SK-N-SH (cell line): ENCODE measurements at regions not wholly inside any gene's neighbourhood (a gene's known extent, or its start where the extent isn't known, plus 50 kb on each side); places are given as distances from the start of the nearest gene placed in this dataset.

Experiments
- CTCF ChIA-PET: fragments of 300-600, 350-600 bp; formaldehyde crosslinking; extraction: SDS; loops from one replicate; lab custom pipeline; 2021; lab: Yijun Ruan, JAX
- POLR2A ChIA-PET: fragments of 350-600 bp; sonication (Branson Sonifier 250); formaldehyde crosslinking; extraction: SDS; loops from one replicate; lab custom pipeline; 2020; ENCODE audit warnings: antibody characterized with exemption, inconsistent platforms; lab: Yijun Ruan, JAX
- DNase-seq: peaks from one replicate; pipeline ENCODE4 v3.0.0; 2012
- H2AFZ ChIP-seq: fragments of 200-600 bp; sonication (generic); 2 replicates; pipeline ENCODE4 v1.8.1; 2016; ENCODE audit warnings: antibody characterized with exemption, mild to moderate bottlenecking, low read depth
- H3F3A ChIP-seq: fragments of 200-600 bp; sonication (generic); replicated peaks from 2 replicates; pipeline ENCODE3; 2016; ENCODE audit warnings: antibody characterized with exemption, mild to moderate bottlenecking; ENCODE audit not compliant: insufficient read depth
- H3K27ac ChIP-seq, 2 experiments: fragments of 200-500 bp in 1 of 2; fragments of 200-600 bp in 1 of 2; sonication (Bioruptor generic) in 1 of 2; sonication (generic), shearing (Covaris generic) in 1 of 2; 2 replicates each; pipeline versions ENCODE4 v1.5.1 to v1.6.1; 2014 to 2016; ENCODE audit warnings: low read depth in 2 of 2, inconsistent platforms in 1 of 2, low read length in 1 of 2, mild to moderate bottlenecking in 1 of 2, mixed read lengths in 1 of 2
- H3K27me3 ChIP-seq: fragments of 200-600 bp; sonication (generic), shearing (Covaris generic); 2 replicates; pipeline ENCODE4 v1.6.1; 2016; ENCODE audit warnings: mixed run types; ENCODE audit not compliant: insufficient read depth
- H3K36me3 ChIP-seq, 2 experiments: fragments of 200-500 bp in 1 of 2; fragments of 200-600 bp in 1 of 2; sonication (Bioruptor generic) in 1 of 2; sonication (generic) in 1 of 2; replicated peaks in 1 of 2; 2 replicates each; pipeline versions ENCODE3 to v1.5.1; 2014 to 2016; ENCODE audit warnings: low read length in 1 of 2, mild to moderate bottlenecking in 1 of 2; ENCODE audit not compliant: insufficient read depth in 2 of 2, control insufficient read depth in 1 of 2
- H3K4me1 ChIP-seq, 2 experiments: fragments of 200-500 bp in 1 of 2; fragments of 200-600 bp in 1 of 2; sonication (Bioruptor generic) in 1 of 2; sonication (generic), shearing (Covaris generic) in 1 of 2; 2 replicates each; pipeline versions ENCODE4 v1.5.1 to v1.6.1; 2014 to 2016; ENCODE audit warnings: low read depth in 1 of 2, low read length in 1 of 2, mixed run types in 1 of 2; ENCODE audit not compliant: insufficient read depth in 2 of 2, control insufficient read depth in 1 of 2
- H3K4me2 ChIP-seq: fragments of 200-600 bp; sonication (generic), shearing (Covaris generic); 2 replicates; pipeline ENCODE4 v1.6.1; 2017; ENCODE audit warnings: mixed run types
- H3K4me3 ChIP-seq, 2 experiments: fragments of 200-500 bp in 1 of 2; fragments of 200-600 bp in 1 of 2; sonication (Bioruptor generic) in 1 of 2; sonication (generic), shearing (Covaris generic) in 1 of 2; 2 replicates each; pipeline versions ENCODE4 v1.5.1 to v1.8.1; 2014 to 2016; ENCODE audit warnings: low read depth in 2 of 2, inconsistent platforms in 1 of 2, low read length in 1 of 2, mild to moderate bottlenecking in 1 of 2, mixed read lengths in 1 of 2, moderate library complexity in 1 of 2
- H3K79me2 ChIP-seq: fragments of 200-600 bp; sonication (generic); 2 replicates; pipeline ENCODE4 v1.8.1; 2017; ENCODE audit warnings: mild to moderate bottlenecking; ENCODE audit not compliant: insufficient read depth
- H3K9ac ChIP-seq: fragments of 200-600 bp; sonication (generic); 2 replicates; pipeline ENCODE4 v1.6.1; 2017; ENCODE audit warnings: mixed run types
- H3K9me2 ChIP-seq: fragments of 200-600 bp; sonication (generic); 2 replicates; pipeline ENCODE4 v1.6.1; 2017; ENCODE audit warnings: mixed run types
- H3K9me3 ChIP-seq: fragments of 200-600 bp; sonication (generic); 2 replicates; pipeline ENCODE4 v1.6.1; 2017; ENCODE audit warnings: mixed run types, mild to moderate bottlenecking, moderate library complexity
- H4K20me1 ChIP-seq: fragments of 200-600 bp; sonication (generic); 2 replicates; pipeline ENCODE4 v1.6.1; 2017; ENCODE audit warnings: mild to moderate bottlenecking, mixed run types; ENCODE audit not compliant: insufficient read depth
- CHD2 ChIP-seq: fragments of 150-350 bp; IDR thresholded peaks from 2 replicates; pipeline ENCODE4 v1.6.1; 2018; ENCODE audit warnings: low read length; ENCODE audit not compliant: partially characterized antibody
- EP300 ChIP-seq, 2 experiments: IDR thresholded peaks; 2 replicates each; pipeline versions ENCODE4 v1.4.0 to v1.6.1; 2012; ENCODE audit warnings: borderline replicate concordance in 1 of 2, low read depth in 1 of 2, low read length in 1 of 2
- EZH2phosphoT487 ChIP-seq: fragments of 200-600 bp; sonication (generic); IDR thresholded peaks from 2 replicates; pipeline ENCODE4 v1.6.1; 2017; ENCODE audit warnings: low read depth, mixed run types, mild to moderate bottlenecking, antibody characterized with exemption, moderate library complexity, borderline replicate concordance
- FOSL2 ChIP-seq: IDR thresholded peaks from 2 replicates; pipeline ENCODE4 v1.4.0; 2012; ENCODE audit warnings: low read depth, mild to moderate bottlenecking, moderate library complexity, borderline replicate concordance
- FOXM1 ChIP-seq: IDR thresholded peaks from 2 replicates; pipeline ENCODE4 v1.4.0; 2012; ENCODE audit warnings: low read depth, mild to moderate bottlenecking
- GATA2 ChIP-seq: sonication (generic); formaldehyde crosslinking; IDR thresholded peaks from 2 replicates; pipeline ENCODE4 v1.5.0; 2020; ENCODE audit warnings: mild to moderate bottlenecking, missing genetic modification reagents
- JUND ChIP-seq: IDR thresholded peaks from 2 replicates; pipeline ENCODE4 v1.4.0; 2012
- MAX ChIP-seq: IDR thresholded peaks from 2 replicates; pipeline ENCODE4 v1.4.0; 2012; ENCODE audit warnings: low read depth
- MXI1 ChIP-seq: IDR thresholded peaks from 2 replicates; pipeline ENCODE4 v1.6.1; 2012; ENCODE audit warnings: mild to moderate bottlenecking, low read depth, low read length, improper control_type of control experiment
- NFIC ChIP-seq: IDR thresholded peaks from 2 replicates; pipeline ENCODE4 v1.4.0; 2012; ENCODE audit warnings: borderline replicate concordance
- RAD21 ChIP-seq: IDR thresholded peaks from 2 replicates; pipeline ENCODE4 v1.6.1; 2012; ENCODE audit warnings: mild to moderate bottlenecking, low read length
- RFX5 ChIP-seq: IDR thresholded peaks from 2 replicates; pipeline ENCODE4 v1.6.1; 2012; ENCODE audit warnings: mild to moderate bottlenecking, improper control_type of control experiment, low read length
- RXRA ChIP-seq: IDR thresholded peaks from 2 replicates; pipeline ENCODE4 v1.4.0; 2012; ENCODE audit warnings: low read depth, mild to moderate bottlenecking, borderline replicate concordance
- SIN3A ChIP-seq: IDR thresholded peaks from 2 replicates; pipeline ENCODE4 v1.6.1; 2012; ENCODE audit warnings: low read depth, mild to moderate bottlenecking, low read length, moderate library complexity, borderline replicate concordance
- SMC3 ChIP-seq: IDR thresholded peaks from 2 replicates; pipeline ENCODE4 v1.6.1; 2012; ENCODE audit warnings: low read depth, low read length, improper control_type of control experiment
- WGBS: methylation state at CpG from one replicate; pipeline ENCODE4 v1.1.6; 2017; ENCODE audit warnings: low lambda C conversion rate; 5-methylcytosine and 5-hydroxymethylcytosine counted together
- TF ChIP-seq, protein P1 (sequence below): fragments of 200-600 bp; sonication (generic); IDR thresholded peaks from 2 replicates; pipeline ENCODE4 v1.6.1; 2017; ENCODE audit warnings: antibody characterized with exemption, mild to moderate bottlenecking, moderate library complexity
- TF ChIP-seq, protein P2 (sequence below): IDR thresholded peaks from 2 replicates; pipeline ENCODE4 v1.6.1; 2012; ENCODE audit warnings: mild to moderate bottlenecking, low read depth, low read length, moderate library complexity
- TF ChIP-seq, protein P3 (sequence below): fragments of 150-350 bp; IDR thresholded peaks from 2 replicates; pipeline ENCODE4 v1.6.1; 2016; ENCODE audit warnings: mild to moderate bottlenecking, low read depth, low read length

- Histone ChIP-seq H3F3A (no peaks in the 10 kb centered on the region), H3K9me3 (no peaks in the 10 kb centered on the region), H3K4me3 (no peak overlapping the region), H3K27me3 (no peaks in the 10 kb centered on the region), H3K9ac (no peak overlapping the region), H3K79me2 (no peaks in the 10 kb centered on the region), H3K36me3 (no peaks in the 10 kb centered on the region), H2AFZ (no peak overlapping the region), H3K4me1 (no peaks in the 10 kb centered on the region; a peak in 2 of 4 replicates), H3K4me2 (no peak overlapping the region), H3K27ac (no peak overlapping the region), H3K9me2 (no peaks in the 10 kb centered on the region), H4K20me1 (no peaks in the 10 kb centered on the region)
- ChIA-PET POLR2A (no interaction called here), CTCF (interaction anchor here (0.6 to 3.9 kb wide), 36 partner anchors 9 to 734 kb away, joined by 3 to 28 read pairs (median 4); no protein-coding TSS in a partner anchor)
- 63% methylated on average over 5 of the region's 10 CpGs for WGBS
- DNase-seq: peak; percentile 66
- TF ChIP-seq GATA2 (CRISPR knock-in tag): no peak
- peak; percentile 69 for TF ChIP-seq RAD21
- peak; percentile 68 for TF ChIP-seq SMC3
- TF ChIP-seq, protein P1, sequence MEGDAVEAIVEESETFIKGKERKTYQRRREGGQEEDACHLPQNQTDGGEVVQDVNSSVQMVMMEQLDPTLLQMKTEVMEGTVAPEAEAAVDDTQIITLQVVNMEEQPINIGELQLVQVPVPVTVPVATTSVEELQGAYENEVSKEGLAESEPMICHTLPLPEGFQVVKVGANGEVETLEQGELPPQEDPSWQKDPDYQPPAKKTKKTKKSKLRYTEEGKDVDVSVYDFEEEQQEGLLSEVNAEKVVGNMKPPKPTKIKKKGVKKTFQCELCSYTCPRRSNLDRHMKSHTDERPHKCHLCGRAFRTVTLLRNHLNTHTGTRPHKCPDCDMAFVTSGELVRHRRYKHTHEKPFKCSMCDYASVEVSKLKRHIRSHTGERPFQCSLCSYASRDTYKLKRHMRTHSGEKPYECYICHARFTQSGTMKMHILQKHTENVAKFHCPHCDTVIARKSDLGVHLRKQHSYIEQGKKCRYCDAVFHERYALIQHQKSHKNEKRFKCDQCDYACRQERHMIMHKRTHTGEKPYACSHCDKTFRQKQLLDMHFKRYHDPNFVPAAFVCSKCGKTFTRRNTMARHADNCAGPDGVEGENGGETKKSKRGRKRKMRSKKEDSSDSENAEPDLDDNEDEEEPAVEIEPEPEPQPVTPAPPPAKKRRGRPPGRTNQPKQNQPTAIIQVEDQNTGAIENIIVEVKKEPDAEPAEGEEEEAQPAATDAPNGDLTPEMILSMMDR: peak; percentile 63
Measured at GRCh38 chr11:112555491-112556364, 295.1 kb upstream of the PLET1 start.

DNA sequence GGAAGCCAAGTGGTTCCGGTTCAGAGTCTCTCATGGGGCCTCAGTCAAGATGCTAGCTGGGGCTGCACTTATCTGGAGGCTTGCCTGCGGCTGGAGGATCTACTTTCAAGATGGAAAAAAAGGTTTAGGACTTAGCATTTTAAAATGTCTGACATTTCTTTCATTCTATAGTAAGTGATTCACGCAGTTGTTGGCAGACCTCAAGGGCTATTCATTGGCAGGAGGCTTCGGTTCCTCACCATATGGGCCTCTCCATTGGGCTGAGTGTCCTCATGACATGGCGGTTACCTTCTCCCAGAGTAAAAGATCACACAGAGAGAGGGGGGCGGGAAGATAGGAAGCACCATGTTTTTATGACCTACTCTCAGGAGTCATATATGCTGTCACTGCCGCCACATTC, 298.0 kb upstream of the PLET1 start:
- POLR2A ChIA-PET: no interaction called here
- H4K20me1 ChIP-seq: no peaks in the 10 kb centered on the region
- H3K9me2 ChIP-seq: no peaks in the 10 kb centered on the region
- WGBS: 72% methylated on average over 7 of the region's 7 CpGs
- H3K4me1 ChIP-seq: no peaks in the 10 kb centered on the region; a peak in 2 of 4 replicates
- no peak overlapping the region for H3K4me3 ChIP-seq
- no peaks in the 10 kb centered on the region for H3K36me3 ChIP-seq
- no peak overlapping the region for H3K4me2 ChIP-seq
- no peak overlapping the region for H3K9ac ChIP-seq
- H3K27me3 ChIP-seq: no peaks in the 10 kb centered on the region
- H2AFZ ChIP-seq: no peak overlapping the region
- no peak overlapping the region for H3K27ac ChIP-seq
- DNase-seq: no peak
- CTCF ChIA-PET: interaction anchor here (0.6 to 0.7 kb wide), 2 partner anchors 344 to 731 kb away, joined by 3 read pairs; no protein-coding TSS in a partner anchor
- H3K79me2 ChIP-seq: no peaks in the 10 kb centered on the region
- H3F3A ChIP-seq: no peaks in the 10 kb centered on the region
- H3K9me3 ChIP-seq: no peaks in the 10 kb centered on the region
- no peak for TF ChIP-seq JUND
- TF ChIP-seq MXI1: no peak
- no peak for TF ChIP-seq GATA2 (CRISPR knock-in tag)
- TF ChIP-seq CHD2: no peak
- no peak for TF ChIP-seq FOXM1
- no peak for TF ChIP-seq MAX
- TF ChIP-seq RFX5: no peak
- TF ChIP-seq SIN3A: no peak
- TF ChIP-seq, protein P2, sequence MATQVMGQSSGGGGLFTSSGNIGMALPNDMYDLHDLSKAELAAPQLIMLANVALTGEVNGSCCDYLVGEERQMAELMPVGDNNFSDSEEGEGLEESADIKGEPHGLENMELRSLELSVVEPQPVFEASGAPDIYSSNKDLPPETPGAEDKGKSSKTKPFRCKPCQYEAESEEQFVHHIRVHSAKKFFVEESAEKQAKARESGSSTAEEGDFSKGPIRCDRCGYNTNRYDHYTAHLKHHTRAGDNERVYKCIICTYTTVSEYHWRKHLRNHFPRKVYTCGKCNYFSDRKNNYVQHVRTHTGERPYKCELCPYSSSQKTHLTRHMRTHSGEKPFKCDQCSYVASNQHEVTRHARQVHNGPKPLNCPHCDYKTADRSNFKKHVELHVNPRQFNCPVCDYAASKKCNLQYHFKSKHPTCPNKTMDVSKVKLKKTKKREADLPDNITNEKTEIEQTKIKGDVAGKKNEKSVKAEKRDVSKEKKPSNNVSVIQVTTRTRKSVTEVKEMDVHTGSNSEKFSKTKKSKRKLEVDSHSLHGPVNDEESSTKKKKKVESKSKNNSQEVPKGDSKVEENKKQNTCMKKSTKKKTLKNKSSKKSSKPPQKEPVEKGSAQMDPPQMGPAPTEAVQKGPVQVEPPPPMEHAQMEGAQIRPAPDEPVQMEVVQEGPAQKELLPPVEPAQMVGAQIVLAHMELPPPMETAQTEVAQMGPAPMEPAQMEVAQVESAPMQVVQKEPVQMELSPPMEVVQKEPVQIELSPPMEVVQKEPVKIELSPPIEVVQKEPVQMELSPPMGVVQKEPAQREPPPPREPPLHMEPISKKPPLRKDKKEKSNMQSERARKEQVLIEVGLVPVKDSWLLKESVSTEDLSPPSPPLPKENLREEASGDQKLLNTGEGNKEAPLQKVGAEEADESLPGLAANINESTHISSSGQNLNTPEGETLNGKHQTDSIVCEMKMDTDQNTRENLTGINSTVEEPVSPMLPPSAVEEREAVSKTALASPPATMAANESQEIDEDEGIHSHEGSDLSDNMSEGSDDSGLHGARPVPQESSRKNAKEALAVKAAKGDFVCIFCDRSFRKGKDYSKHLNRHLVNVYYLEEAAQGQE: no peak
- TF ChIP-seq EZH2phosphoT487: no peak
- no peak for TF ChIP-seq RXRA
- no peak for TF ChIP-seq EP300 (IDR thresholded peaks at IDR 0.05; ENCODE audit: borderline replicate concordance in 1 of 2, low read depth in 1 of 2, low read length in 1 of 2)
- no peak for TF ChIP-seq FOSL2
- no peak for TF ChIP-seq NFIC
- TF ChIP-seq, protein P3, sequence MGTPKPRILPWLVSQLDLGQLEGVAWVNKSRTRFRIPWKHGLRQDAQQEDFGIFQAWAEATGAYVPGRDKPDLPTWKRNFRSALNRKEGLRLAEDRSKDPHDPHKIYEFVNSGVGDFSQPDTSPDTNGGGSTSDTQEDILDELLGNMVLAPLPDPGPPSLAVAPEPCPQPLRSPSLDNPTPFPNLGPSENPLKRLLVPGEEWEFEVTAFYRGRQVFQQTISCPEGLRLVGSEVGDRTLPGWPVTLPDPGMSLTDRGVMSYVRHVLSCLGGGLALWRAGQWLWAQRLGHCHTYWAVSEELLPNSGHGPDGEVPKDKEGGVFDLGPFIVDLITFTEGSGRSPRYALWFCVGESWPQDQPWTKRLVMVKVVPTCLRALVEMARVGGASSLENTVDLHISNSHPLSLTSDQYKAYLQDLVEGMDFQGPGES: no peak
